ENCODE measurements at regions not wholly inside any gene's neighbourhood (a gene's known extent, or its start where the extent isn't known, plus 50 kb on each side); places are given as distances from the start of the nearest gene placed in this dataset.

DNA sequence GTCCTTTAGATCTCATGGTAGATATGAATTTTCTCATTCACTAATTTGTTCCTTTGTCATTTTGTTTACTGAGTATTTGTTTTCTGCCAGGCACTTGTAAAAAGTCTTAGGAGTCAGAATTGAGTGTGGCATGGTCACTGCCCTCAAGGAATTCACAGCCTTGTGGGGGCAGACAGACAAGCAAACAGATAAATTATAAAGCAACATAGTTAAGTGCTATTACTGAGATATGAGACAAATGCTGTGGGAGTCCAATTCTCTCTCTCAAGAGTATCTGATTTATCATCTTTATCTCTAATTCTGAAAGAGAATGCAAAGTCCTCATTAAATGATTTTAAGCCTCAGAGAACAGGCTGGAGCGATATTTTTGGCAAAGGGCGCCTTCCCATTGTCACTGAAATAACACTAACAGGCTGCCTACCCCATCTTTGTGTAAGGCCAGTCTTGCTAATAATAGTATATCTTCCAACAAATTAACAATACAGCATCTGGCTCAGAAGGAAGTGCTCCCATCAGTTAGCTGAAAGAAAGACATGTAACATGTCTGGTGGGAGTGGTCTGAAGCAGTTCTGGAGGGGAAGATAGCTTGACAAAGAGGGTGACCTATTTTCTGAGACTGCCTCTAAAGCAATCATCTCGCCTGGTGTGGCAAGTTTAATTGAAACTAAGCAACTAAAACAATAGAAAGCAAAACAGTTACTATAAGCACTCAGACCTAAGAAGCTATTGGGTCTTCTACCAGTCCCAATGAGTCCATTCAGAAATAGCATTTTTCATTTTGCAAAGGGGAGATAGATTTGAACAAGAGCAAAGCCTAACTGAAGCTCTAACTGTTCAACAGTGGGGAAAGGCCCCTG, 61.5 kb upstream of the AMOT start:
- DNase-seq (ENCODE audit: low spot score): no peak

DNA sequence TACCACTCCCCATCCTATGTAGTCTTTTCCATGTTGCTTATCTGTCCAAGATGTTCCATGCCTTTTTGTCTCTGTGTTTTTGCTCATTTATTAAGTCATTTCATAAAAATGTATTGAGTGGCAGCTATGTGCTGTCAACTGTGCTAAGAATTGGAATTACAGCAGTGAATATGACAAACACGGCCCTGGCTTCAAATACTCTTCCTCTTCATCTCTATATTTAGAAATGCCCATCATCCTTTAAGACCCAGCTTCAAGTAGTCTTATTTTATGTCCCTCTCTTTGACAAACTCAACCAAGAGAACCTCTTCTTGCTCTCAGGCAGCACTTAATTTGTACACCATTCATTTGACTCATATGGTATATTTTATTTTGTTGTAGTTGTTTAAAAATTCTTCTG, 55.4 kb upstream of the AMOT start:
- no peak for DNase-seq (ENCODE audit: low spot score)
